ENCODE measurements at regions not wholly inside any gene's neighbourhood (a gene's known extent, or its start where the extent isn't known, plus 50 kb on each side); places are given as distances from the start of the nearest gene placed in this dataset.

- no peak for TF ChIP-seq CTCF (IDR thresholded peaks at IDR 0.05)
These were observed 144.2 kb upstream of the NABP1 start for GRCh38 chr2:191533693-191534180.

- TF ChIP-seq CTCF (IDR thresholded peaks at IDR 0.05): no peak
These were observed 140.0 kb upstream of the NABP1 start for GRCh38 chr2:191537921-191538320.

GRCh38 chr2:191538334-191538903, 139.5 kb upstream of the NABP1 start:
- TF ChIP-seq CTCF (IDR thresholded peaks at IDR 0.05): no peak

- peak; percentile 65 for TF ChIP-seq CTCF (IDR thresholded peaks at IDR 0.05)
These were observed 138.9 kb upstream of the NABP1 start for GRCh38 chr2:191539068-191539467.

- no peak for TF ChIP-seq CTCF (IDR thresholded peaks at IDR 0.05)
These were observed 137.3 kb upstream of the NABP1 start for GRCh38 chr2:191540681-191541080.

- TF ChIP-seq CTCF (IDR thresholded peaks at IDR 0.05): no peak
These were observed 134.2 kb upstream of the NABP1 start for GRCh38 chr2:191543708-191544107.

GRCh38 chr2:191544461-191545062, 133.4 kb upstream of the NABP1 start:
- TF ChIP-seq CTCF (IDR thresholded peaks at IDR 0.05): no peak

Data from LNCAP (cell line).